HuH-7.5 (cell line): ENCODE measurements at regions not wholly inside any gene's neighbourhood (a gene's known extent, or its start where the extent isn't known, plus 50 kb on each side); places are given as distances from the start of the nearest gene placed in this dataset.

Experiments
- DNase-seq: peaks from one replicate; pipeline ENCODE4 v3.0.0; 2011; ENCODE audit warnings: low spot score

DNA sequence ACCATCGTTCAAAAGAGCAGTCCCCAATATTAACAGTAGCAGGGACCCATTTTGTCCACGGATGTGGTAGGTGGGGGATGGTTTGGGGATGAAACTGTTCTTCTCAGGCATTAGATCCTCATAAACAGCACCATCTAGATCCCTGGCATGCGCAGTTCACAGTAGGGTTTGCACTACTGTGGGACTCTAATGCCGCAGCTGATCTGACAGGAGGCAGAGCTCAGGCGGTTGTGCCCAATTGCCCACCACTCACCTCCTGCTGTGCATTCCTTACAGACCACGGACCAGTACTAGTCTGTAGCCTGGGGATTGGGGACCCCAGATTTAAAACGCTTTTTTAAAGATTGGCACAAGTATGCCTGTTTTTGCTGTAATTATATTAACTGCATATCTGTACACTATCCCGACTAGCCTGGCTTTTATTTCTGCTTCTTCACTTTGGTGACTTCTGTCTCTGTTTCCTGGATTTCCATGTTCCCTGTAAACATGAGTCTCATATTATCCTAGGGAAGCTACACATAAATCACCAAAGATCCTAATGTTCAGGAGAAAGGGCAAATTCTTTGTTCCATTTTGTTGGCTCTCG is 163.3 kb upstream of the AKR1E2 start:
- DNase-seq = no peak

DNA sequence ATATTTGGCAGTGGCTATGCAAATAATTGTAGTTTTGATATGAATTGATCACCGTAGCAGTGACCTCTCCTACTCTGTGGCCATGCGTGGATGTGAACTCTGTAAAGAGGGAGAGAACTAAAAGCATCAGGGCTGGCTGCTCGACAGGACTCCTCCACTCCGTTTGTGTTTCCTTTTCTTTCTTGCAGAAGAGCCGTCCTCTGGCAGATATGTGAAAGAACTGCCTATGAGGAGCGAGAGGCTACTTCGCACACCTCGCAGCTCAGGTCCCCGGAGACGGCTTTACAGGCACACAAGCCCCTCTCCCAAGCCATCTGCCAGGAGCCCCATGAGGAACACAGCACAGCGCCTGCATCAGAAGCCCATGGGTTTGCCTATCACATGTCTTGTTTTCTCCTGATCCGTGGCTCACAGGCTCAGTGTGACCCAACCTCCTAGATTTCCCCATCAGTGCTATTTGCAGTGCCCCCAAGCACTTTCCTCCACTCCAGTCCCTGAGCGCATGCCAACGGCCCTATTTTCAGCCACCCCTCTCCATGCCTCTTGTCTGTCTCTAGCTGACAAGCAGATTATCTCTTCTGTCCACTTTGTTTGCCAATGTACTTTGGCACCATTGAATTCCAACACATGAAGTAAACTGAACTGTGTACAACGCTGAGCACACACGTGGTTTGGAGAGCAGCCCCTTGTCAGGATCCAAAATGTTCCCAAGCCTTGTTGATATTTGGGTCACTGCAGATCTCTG is 164.3 kb upstream of the AKR1E2 start:
- DNase-seq = no peak

DNA sequence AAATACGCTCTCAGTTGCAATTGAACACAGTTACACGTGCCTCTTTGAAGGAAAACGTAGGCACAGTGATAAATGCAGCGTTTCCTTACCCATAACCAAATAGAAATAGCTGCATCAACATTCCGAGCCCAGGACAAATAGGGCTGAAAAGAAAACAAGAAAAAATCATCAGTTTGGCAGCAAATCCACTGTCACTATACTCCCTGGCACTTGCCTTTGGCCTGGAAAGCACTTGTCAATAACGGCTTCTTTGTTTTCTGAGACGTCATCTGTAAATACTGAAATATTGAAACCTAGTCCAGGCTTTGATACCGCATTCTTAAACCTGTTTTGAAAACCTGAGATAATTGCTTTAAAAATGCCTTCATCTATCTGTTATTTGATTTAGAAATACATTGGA is 167.2 kb upstream of the AKR1E2 start:
- DNase-seq = no peak

DNA sequence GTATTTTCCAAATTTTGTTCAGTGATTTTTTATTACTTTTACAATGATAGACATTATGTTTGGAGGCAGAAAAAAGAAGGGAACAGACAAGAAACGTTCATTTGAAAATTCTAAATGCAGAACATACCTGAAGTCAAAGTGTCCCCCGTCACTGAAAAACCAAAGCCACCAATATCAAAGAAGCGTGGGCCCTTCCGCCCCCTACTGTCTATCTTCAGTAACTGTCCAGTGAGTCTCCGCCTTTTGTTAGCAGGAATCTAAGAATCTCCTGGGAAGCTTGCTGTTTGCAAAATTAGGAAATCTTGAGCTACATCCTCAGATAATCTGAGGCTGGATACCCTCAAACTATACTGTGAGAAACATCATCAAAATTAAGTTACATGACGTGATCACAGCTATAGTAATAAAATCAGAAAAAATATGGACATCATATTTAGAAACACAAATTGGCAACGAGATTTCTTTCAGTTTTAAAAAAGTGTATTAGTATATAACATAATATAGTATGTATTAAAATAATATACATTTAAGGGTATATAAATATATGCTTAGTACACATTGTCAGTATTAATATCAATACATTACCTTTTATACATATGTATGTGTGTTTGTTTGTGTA is 169.3 kb upstream of the AKR1E2 start:
- DNase-seq = no peak

DNA sequence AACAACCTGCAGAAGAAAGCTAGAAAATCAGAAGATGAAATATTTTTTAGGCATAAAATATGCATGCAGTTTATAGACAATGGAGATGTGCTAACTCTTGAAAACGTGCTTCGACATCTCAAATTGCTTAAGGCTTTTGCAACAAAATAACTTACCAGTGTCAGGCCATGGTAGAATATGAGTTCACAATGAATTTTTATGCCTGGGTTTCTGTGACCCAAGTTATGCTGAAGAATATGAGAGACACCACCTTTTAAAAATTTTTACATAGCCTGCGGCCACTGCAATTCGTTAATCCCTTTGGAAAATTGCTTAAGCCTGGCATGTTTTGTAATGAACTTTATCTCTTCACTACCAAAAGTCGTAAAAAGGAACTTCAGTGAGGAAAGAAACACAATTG is 170.1 kb upstream of the AKR1E2 start:
- no peak for DNase-seq

DNA sequence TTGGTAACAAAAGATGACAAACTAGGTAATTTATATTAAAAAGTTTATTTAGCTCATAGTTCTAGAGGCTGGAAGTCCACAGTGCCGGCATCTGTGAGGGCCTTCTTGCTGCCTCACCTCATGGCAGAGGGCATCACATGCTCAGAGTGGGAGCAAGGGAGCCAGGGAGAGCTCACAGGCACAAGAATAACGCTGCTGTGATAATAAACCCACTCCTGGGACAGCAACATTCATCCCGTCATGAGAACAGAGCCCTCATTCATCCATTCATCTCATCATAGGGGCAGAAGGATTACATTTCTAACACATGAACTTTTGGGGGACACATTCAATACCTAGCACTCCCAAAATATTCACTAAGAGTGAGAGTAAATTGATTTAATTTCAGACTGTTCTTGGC is 170.6 kb upstream of the AKR1E2 start:
- DNase-seq = no peak

DNA sequence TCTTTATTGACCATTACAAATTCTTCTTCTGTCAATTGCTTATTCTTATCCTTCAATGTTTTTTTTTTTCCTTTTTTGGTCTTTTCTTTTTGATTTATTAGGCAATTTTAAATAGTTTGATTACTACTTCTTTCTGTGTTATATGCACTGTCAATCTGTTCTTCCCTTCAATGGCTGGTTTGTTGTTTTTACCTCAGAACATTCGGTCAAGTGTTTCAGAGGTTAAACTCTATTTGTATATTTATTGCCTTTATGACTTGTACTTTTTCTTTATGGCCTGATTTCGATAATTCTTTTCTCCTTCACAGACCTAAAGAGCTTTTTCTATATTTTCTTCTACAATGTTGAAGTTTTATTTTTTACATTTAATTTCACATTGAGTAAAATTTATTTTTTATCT is 171.5 kb upstream of the AKR1E2 start:
- no peak for DNase-seq

DNA sequence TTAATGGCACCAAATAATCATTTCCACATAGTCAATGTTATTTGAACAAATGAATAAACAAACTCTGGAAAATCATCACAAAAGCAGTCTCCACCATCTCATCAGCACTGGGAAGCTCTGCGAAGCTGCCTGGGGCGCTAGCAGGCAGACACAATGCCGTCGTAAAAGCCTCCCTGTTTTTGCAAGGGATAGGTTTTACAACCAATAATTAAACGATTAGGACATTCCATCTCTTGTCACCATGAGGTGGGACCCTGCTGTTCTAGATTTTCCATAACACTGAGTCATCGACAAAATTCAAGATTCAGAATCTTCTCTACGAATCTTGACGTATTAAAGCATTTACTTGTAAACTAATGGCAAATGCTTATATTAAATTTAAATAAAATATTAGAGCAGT is 172.8 kb upstream of the AKR1E2 start:
- DNase-seq = no peak

DNA sequence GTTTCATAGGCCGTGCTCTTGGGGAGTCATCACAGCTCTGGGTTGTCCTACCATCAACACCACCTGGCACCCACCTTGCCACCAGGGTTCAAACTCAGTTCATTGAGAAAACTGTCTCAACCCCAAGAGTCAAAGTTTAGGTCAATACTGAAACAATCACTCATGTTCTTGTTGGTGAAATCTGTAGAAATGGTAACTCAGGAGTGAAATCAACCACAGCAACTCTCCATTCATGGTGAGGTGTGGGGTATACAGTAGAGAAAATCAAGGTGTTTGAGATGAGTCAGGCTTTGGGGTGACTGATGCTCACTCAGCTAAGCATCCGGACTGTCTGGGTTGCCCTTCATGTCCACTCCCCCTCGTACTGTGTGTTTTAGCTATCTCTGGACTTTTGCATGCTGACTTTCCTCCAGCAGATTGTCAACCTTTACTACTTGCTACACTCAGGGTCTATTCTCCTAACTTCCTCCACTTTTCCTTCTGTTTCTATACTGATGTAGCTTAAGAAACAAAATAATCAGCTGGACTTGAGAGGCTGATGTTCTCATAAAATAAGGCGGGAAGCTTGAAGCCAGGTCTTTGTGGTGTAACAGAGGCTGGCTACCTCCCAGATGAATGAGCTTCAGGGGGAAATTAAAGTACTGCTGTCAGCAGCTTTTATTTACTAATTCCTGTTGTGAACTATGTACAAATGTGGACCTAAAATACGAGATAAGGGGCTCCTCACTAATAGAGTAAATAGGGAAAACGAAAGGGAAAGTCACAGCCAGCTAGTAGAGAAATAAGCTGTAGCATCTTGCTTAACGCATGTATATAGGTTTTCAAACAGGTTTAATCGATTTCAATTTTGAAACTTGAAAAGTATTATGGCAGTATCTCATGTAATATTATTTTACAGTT is 173.6 kb upstream of the AKR1E2 start:
- no peak for DNase-seq

DNA sequence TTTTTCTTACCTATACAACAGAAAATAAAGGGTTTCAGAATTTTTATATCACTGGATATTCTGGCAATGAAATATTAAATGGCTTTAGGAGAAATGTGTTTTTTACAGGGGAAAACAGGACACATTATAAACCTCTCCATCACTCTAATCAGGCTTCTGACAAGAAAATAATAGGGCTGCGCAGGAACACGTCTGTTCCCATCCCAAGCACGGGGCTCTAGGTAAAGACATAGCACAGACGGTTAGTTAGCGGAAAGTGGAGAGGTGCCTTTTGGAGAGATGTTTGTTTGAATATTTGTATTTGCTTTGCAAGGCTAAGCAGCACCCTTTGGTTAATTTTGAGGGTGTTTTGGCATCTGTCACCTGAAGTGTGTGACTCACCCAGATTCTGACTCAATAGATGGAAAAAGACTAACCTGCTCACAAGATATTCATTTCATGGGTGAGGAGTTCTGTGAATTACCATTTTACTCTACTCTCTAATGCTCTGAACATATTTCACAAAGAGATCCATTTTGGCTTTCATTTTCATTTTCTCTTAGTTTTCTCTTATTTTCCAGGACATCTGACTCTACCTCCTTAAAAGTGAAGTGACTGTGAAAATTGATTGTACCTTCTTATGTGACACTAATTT is 174.5 kb upstream of the AKR1E2 start:
- DNase-seq = no peak

DNA sequence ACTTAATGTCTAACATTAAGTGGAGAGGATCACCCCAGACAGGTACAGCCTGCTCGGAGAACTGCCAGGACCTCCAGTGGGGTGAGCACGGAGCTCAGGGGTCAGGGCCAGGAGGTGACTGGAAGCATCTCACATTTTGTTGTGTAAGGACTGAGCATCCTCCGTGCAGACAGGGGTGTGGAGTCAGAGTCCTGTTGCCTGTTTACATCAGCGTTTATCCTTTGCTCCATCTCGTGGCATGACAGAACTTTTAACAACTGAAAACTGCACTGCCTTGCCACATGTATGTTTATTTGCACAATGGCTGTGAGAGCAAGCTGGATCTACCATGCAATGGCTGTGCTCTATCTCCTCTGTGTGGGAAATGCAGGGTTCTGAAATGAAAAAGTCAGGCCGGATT is 175.4 kb upstream of the AKR1E2 start:
- no peak for DNase-seq

DNA sequence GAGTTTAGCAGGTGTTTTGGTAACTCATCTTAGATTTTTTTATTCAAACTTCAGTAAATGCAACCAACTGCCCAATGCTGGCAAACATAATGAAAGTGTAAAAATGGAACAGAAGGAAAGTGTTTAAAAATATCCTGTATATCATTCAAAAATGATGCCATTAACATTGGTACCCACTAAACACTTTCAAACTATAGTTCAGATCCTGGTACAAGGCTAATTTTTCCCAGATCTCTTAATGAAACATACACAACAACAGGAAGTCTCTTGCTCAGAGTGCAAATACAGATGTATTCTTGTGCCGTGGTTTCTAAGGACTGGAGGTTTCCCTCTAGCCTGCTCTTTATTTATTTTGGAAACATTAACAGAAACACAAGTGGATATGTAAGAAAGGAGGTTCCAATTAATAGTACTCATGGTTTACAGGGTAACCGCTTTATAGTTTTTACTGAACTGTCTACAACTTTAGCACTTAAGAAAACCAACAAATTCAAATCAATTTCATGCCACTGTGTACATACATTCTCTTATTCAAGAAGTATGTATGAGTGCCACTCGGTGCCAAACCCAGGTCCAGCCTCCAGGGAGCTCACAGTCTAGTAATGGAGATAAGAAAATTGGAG is 176.0 kb upstream of the AKR1E2 start:
- no peak for DNase-seq

DNA sequence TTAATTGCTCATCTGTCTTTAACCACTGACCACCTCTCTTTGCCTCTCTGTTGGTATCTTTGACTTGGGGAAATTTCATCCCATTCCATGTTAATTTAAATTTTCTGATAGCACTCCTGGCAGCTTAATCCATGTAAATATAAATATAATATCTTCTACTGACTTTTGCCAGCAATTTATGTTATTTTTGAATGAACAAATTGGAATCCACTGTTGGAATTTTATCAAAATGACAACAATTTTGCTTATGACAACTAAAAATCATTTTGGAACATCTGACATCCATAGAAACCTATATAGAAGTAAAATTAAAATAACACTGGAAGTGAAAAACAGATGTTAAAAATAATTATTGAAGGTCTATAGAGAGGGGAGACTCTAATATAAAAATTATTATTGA is 176.5 kb upstream of the AKR1E2 start:
- no peak for DNase-seq

DNA sequence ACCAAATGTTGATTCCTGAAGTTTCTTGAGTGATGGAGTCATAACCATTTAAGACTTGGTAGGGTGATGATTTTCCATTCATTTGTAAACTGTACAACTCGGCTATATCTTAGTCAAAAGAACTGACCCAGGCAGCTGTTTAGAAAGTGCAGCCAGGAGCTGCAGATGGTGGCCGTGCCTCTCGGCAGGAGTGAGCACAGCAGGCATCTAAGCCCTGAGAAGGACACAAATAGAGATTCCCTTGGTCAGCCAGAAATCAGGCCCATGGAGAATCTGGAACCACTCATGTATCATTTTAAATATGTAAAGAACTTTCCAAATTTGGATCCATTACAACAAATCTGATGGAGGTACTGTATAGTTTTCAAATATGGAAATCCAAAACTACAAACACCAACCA is 177.0 kb upstream of the AKR1E2 start:
- DNase-seq = no peak

DNA sequence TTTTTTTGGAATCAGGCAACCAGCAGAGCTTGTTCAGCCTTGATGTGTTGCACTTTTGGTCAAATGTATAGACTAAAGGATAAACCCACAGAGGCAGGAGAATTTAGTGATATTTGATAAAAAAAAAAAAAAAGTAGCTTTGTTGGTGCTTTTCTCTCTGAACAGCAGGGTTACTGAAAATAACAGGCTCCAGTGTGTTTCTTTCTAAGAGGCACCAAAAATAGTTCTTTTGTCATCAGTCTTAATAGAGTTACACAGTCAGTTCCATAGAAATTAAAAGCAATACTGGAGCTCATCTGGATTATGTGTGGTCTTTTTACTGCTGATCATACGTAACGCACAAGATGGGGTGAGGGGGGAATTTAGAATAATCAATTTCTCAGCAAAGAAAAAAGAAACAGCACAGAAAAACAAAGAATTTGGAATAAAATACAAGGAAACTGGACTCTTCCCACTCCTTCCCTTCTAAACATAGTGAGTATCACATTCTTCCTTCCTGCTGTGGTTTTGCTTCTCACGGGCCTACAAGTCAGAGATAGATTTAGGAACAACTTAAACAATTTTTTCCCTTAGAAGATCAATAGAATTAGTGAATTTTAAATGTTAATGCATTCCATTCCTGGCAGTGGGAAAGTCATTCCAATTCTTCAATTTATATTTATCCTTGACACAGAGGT is 178.8 kb upstream of the AKR1E2 start:
- no peak for DNase-seq

DNA sequence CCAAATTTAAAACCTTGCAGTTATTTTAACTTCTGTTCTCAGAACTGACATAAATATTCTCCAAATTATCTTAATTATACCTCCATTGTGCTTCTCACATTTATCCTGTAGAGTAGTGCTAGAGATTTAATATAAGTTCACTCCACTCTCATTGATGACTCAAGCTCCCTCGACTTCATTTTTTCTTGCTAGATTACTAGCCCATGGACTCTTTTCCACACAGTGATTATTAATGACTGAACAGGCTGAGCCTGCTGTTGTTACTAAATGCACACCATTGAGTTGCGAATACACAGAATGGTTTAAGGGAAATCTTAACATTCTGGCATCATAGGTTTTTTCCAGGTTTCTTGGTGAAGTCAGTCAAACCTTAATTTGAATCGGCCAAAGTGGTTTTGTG is 179.5 kb upstream of the AKR1E2 start:
- DNase-seq = no peak

DNA sequence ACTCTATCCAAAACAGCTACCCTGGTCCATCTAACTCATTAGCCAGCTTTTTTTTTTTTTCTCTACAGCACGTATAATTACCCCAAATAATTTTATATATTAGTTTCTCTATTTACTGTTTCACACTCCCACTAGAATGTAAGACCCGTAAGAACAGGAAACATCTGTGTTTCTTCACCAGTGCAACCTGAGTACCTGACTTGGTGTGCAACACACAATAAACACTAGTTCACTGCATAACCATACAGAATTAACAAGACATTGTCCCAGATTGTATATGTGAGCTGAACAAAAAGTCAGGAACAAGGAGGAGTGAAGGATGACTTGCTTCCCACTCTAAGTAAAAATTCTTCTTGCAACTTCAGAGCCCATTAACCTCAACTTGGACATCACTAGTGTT is 180.2 kb upstream of the AKR1E2 start:
- DNase-seq = no peak

DNA sequence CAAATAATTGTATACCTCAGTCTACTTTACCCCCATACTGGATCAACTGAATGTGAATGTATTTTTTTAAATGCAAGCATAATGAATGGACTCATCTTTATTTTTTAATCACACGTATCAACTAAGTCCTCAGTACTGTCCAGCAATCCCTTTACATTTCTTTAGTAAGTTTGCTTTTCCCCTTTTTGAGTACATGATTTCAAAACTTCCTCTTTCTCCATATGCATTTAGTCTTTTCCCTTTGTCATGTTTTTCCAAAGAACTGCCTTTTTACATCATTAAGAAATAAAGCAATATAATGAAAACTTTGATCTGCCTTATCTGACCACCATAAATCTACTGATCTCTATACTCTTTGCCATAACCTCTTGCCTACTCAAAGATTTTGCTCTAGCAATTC is 182.5 kb upstream of the AKR1E2 start:
- no peak for DNase-seq

DNA sequence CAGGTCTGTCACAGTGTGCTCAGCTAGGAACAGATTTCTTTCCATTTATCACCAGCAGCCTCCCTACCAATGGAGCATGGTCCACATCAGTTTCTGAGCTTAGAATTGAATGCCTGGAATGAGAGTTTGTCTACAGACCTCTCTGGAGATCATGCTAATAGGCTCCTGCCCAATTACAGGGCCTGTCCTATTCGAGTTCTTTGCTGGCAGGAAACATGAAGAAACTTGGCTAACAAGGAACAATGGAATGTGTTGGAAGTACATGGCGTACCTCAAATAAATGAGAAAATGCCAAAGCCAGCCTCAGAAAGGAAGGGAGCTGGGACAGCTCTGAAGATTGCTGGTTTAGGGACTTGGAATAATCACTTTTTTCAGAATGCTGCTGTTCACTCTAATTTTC is 186.0 kb upstream of the AKR1E2 start:
- no peak for DNase-seq

DNA sequence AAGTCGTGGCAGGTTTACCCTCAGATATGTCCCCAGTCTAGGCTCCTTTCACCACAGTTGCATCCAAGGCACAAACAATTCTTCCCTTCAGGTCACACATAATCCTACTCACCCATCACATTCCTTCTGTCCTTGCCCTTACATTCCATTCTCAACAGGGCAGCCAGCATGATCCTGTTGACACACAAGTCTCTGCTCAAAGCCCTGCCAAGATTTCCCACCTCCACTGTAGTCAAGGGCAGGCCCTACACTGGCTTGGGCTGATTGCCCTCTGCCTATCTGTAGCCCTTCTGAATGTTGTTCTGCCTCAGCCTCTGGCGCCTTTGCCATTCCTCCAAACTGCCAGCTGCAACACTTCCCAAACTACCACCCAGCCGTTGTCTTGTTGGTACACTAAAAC is 187.9 kb upstream of the AKR1E2 start:
- no peak for DNase-seq

DNA sequence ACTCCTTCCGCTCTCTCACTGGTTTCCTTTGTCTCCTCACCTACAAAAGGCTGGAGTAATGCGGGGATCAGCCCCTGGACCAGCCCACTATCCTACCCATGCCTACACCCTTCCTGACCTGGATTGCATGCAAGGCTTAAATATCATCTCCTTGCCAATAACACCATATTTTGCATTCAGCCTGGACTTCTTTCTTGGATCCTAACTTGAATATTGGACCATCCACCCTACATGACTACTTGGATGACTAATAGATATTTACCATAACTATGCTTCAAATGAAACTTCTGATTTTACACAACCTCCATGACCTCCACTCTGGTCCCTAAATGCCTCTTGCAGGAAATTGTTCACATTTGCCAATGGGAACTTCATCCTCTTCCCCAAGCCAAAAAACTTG is 188.3 kb upstream of the AKR1E2 start:
- no peak for DNase-seq
